ENCODE measurements at regions not wholly inside any gene's neighbourhood (a gene's known extent, or its start where the extent isn't known, plus 50 kb on each side); places are given as distances from the start of the nearest gene placed in this dataset.

DNA sequence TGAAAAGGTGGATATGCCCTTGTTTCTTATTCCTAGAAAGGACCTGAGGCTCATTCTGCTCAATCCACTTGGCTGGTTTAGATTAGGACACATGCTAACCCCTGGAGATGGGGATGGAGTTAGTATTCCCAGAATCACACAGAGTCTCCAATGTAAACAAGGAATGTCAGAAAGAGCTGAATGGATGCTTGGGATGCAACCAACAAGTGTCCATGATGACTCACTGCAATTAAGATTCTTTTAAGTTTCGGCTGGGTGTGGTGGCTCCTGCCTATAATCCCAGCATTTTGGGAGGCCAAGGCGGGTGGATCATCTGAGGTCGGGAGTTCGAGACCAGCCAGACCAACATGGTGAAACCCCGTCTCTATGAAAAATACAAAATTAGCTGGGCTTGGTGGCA is 315.5 kb upstream of the AZI2 start:
- no peaks in the 10 kb centered on the region for H3K27me3 ChIP-seq (replicated peaks; ENCODE audit: insufficient read depth)
- ATAC-seq (ENCODE audit: insufficient number of reproducible peaks, low FRiP score, low read depth) (no peak), DNase-seq (ENCODE audit: low spot score) (no peak)
- peaks cover 4 to 33% of the 10 kb centered on the region in 2 donors for H3K4me1 ChIP-seq (ENCODE audit: control insufficient read depth in 1 of 2, low read depth in 2 of 2)
- no peaks in the 10 kb centered on the region for H3K36me3 ChIP-seq
- H3K4me3 ChIP-seq: no peak overlapping the region
- no peak for TF ChIP-seq CTCF (IDR thresholded peaks at IDR 0.05)
- H3K27ac ChIP-seq: peak overlapping the region; percentile 13 to 50
- no peaks in the 10 kb centered on the region for H3K9me3 ChIP-seq

- Histone ChIP-seq H3K27me3 (replicated peaks; ENCODE audit: insufficient read depth) (no peaks in the 10 kb centered on the region), H3K4me1 (ENCODE audit: control insufficient read depth in 1 of 2, low read depth in 2 of 2) (peaks cover 4 to 22% of the 10 kb centered on the region in 2 donors), H3K4me3 (no peak overlapping the region), H3K9me3 (no peaks in the 10 kb centered on the region), H3K27ac (no peak overlapping the region), H3K36me3 (no peaks in the 10 kb centered on the region)
- peak; percentile 66 for ATAC-seq (ENCODE audit: insufficient number of reproducible peaks, low FRiP score, low read depth)
- TF ChIP-seq CTCF (IDR thresholded peaks at IDR 0.05): peak; percentile 71
- DNase-seq (ENCODE audit: low spot score): peak; percentile 9
These were observed 319.3 kb upstream of the AZI2 start for GRCh38 chr3:28667646-28668621.

DNA sequence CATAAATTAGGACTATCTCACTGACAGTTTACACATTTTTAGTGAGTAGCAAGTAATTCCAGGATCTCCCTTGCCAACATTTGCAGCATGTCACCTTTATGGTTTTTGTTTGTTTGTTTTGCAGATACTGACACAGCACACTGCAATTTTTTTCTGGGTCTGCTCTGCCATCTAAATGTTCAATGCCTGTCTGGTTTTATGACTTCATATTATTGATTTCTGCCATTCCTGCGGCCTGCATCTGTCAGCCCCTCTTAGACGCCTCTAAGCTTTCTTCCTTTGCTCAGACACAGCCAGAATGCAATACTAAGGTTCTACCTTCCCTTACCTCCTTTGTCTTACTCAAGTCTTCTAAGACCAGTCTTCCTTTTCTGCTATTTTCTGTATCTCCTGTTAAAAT is 321.2 kb upstream of the AZI2 start:
- no peak overlapping the region for H3K27ac ChIP-seq
- ATAC-seq (ENCODE audit: insufficient number of reproducible peaks, low FRiP score, low read depth): no peak
- H3K9me3 ChIP-seq: no peaks in the 10 kb centered on the region
- no peak for DNase-seq (ENCODE audit: low spot score)
- H3K27me3 ChIP-seq (replicated peaks; ENCODE audit: insufficient read depth): no peaks in the 10 kb centered on the region
- no peak for TF ChIP-seq CTCF (IDR thresholded peaks at IDR 0.05)
- no peaks in the 10 kb centered on the region for H3K36me3 ChIP-seq
- H3K4me3 ChIP-seq: no peak overlapping the region
- H3K4me1 ChIP-seq (ENCODE audit: control insufficient read depth in 1 of 2, low read depth in 2 of 2): peaks cover 0 to 8% of the 10 kb centered on the region in 2 donors

GRCh38 chr3:28672406-28672805 is 323.8 kb upstream of the AZI2 start:
- no peak for TF ChIP-seq CTCF (IDR thresholded peaks at IDR 0.05)
- H3K27ac ChIP-seq: no peak overlapping the region
- H3K4me3 ChIP-seq: no peak overlapping the region
- H3K4me1 ChIP-seq (ENCODE audit: control insufficient read depth in 1 of 2, low read depth in 2 of 2): peaks cover 0 to 8% of the 10 kb centered on the region in 2 donors
- no peaks in the 10 kb centered on the region for H3K36me3 ChIP-seq
- H3K9me3 ChIP-seq: no peaks in the 10 kb centered on the region
- DNase-seq (ENCODE audit: low spot score): no peak
- H3K27me3 ChIP-seq (replicated peaks; ENCODE audit: insufficient read depth): no peaks in the 10 kb centered on the region
- ATAC-seq (ENCODE audit: insufficient number of reproducible peaks, low FRiP score, low read depth): no peak

DNA sequence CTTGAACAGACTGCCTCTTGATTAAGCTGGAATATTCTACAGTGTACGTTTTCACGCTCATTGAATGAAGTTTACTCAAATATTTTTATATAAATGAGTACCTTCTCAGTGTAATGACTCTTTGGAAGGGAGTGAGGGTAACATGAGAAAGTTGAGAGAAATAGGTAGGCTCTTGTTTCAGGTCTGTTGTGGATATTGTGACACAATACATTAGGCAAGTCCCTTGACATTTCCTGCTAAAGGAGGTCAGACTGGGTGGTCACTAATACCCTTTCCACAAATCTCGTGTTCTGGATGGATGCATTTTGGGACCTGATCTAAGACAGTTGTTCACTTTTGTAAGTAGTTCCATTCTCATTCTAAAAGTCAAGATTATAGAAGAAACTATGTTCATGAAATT is 324.8 kb upstream of the AZI2 start:
- DNase-seq (ENCODE audit: low spot score): no peak
- no peak overlapping the region for H3K27ac ChIP-seq

More for the DNA sequence above, 324.8 kb upstream of the AZI2 start:
- Histone ChIP-seq H3K4me1 (ENCODE audit: control insufficient read depth in 1 of 2, low read depth in 2 of 2) (peaks cover 0 to 1% of the 10 kb centered on the region in 2 donors), H3K27me3 (replicated peaks; ENCODE audit: insufficient read depth) (no peaks in the 10 kb centered on the region), H3K4me3 (no peak overlapping the region), H3K36me3 (no peaks in the 10 kb centered on the region), H3K9me3 (no peaks in the 10 kb centered on the region)
- no peak for ATAC-seq (ENCODE audit: insufficient number of reproducible peaks, low FRiP score, low read depth)
- TF ChIP-seq CTCF (IDR thresholded peaks at IDR 0.05): no peak
